Right lobe of liver (tissue), 4 donors: ENCODE measurements at regions not wholly inside any gene's neighbourhood (a gene's known extent, or its start where the extent isn't known, plus 50 kb on each side); places are given as distances from the start of the nearest gene placed in this dataset.
"Not testable (repeated sequence)": the region's sequence is repeated elsewhere in the genome, so short reads cannot be mapped to it uniquely, and the experiment has no call there.

Experiments used
- POLR2A ChIP-seq: fragments of 450-650 bp; IDR thresholded peaks from one replicate; pipeline ENCODE4 v1.6.1; 2017; ENCODE audit warnings: antibody characterized with exemption, mild to moderate bottlenecking
- TF ChIP-seq, protein P1 (sequence below), 4 donors: fragments of 200-600 bp in 3 of 4; fragments of 450-650 bp in 1 of 4; IDR thresholded peaks; one replicate each; pipeline versions ENCODE4 v1.5.1 to v1.8.0; 2016 to 2022; ENCODE audit warnings: antibody characterized with exemption in 4 of 4, mild to moderate bottlenecking in 2 of 4
- donor health status: DM: no; HTN: no; CAD: no.
- donor health status: DM: no; HTN: no; CAD: no.
- donor health status: DM: no; HTN: yes; CAD: no.

DNA sequence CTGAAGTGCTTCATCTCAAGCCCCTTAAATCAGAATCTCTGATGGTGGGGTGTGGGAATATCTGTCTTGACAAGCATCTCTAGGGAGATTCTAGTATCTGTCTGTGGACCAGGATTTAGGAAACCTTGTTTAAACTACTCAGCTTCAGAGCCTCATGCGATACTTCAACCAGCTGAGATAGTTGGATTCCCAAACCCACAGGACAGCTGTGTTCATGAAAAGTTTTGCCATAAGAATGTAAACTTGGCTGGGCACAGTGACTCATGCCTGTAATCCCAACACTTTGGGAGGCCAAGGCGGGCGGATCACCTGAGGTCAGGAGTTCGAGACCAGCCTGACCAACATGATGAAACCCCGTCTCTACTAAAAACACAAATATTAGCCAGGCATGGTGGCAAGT is 395.1 kb downstream of the BCOR start:
- not testable (repeated sequence) for TF ChIP-seq POLR2A
- TF ChIP-seq, protein P1, sequence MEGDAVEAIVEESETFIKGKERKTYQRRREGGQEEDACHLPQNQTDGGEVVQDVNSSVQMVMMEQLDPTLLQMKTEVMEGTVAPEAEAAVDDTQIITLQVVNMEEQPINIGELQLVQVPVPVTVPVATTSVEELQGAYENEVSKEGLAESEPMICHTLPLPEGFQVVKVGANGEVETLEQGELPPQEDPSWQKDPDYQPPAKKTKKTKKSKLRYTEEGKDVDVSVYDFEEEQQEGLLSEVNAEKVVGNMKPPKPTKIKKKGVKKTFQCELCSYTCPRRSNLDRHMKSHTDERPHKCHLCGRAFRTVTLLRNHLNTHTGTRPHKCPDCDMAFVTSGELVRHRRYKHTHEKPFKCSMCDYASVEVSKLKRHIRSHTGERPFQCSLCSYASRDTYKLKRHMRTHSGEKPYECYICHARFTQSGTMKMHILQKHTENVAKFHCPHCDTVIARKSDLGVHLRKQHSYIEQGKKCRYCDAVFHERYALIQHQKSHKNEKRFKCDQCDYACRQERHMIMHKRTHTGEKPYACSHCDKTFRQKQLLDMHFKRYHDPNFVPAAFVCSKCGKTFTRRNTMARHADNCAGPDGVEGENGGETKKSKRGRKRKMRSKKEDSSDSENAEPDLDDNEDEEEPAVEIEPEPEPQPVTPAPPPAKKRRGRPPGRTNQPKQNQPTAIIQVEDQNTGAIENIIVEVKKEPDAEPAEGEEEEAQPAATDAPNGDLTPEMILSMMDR (IDR thresholded peaks at IDR 0.05): not testable (repeated sequence)
